ENCODE measurements at regions not wholly inside any gene's neighbourhood (a gene's known extent, or its start where the extent isn't known, plus 50 kb on each side); places are given as distances from the start of the nearest gene placed in this dataset.

GRCh38 chr3:194928831-194929577 is 243.3 kb downstream of the FAM43A start:
- DNase-seq (ENCODE audit: low spot score) = no peak

- no peak for DNase-seq (ENCODE audit: low spot score)
These were observed 243.9 kb downstream of the FAM43A start for GRCh38 chr3:194929578-194929960.

GRCh38 chr3:194930377-194931204 is 244.9 kb downstream of the FAM43A start:
- no peak for DNase-seq (ENCODE audit: low spot score)

- no peak for DNase-seq (ENCODE audit: low spot score)
These were observed 245.7 kb downstream of the FAM43A start for GRCh38 chr3:194931347-194931746.

- no peak for DNase-seq (ENCODE audit: low spot score)
These were observed 246.2 kb downstream of the FAM43A start for GRCh38 chr3:194931865-194932264.

- no peak for DNase-seq (ENCODE audit: low spot score)
These were observed 247.8 kb downstream of the FAM43A start for GRCh38 chr3:194933465-194933864.

- no peak for DNase-seq (ENCODE audit: low spot score)
These were observed 249.4 kb downstream of the FAM43A start for GRCh38 chr3:194935061-194935460.

- DNase-seq (ENCODE audit: low spot score) = no peak
These were observed 250.2 kb downstream of the FAM43A start for GRCh38 chr3:194935632-194936470.

GRCh38 chr3:194936659-194937058 is 251.0 kb downstream of the FAM43A start:
- no peak for DNase-seq (ENCODE audit: low spot score)

GRCh38 chr3:194937144-194937543 is 251.5 kb downstream of the FAM43A start:
- DNase-seq (ENCODE audit: low spot score) = no peak

GRCh38 chr3:194937882-194938321 is 252.2 kb downstream of the FAM43A start:
- no peak for DNase-seq (ENCODE audit: low spot score)

- no peak for DNase-seq (ENCODE audit: low spot score)
These were observed 253.3 kb downstream of the FAM43A start for GRCh38 chr3:194938845-194939531.

GRCh38 chr3:194939532-194939909 is 253.8 kb downstream of the FAM43A start:
- DNase-seq (ENCODE audit: low spot score) = no peak

GRCh38 chr3:194939949-194940770 is 254.5 kb downstream of the FAM43A start:
- DNase-seq (ENCODE audit: low spot score) = no peak

- DNase-seq (ENCODE audit: low spot score) = no peak
These were observed 255.8 kb downstream of the FAM43A start for GRCh38 chr3:194941360-194941955.

- no peak for DNase-seq (ENCODE audit: low spot score)
These were observed 256.4 kb downstream of the FAM43A start for GRCh38 chr3:194941956-194942511.

- no peak for DNase-seq (ENCODE audit: low spot score)
These were observed 258.8 kb downstream of the FAM43A start for GRCh38 chr3:194944526-194944925.

- no peak for DNase-seq (ENCODE audit: low spot score)
These were observed 259.8 kb downstream of the FAM43A start for GRCh38 chr3:194945508-194945907.

GRCh38 chr3:194946091-194946490 is 260.4 kb downstream of the FAM43A start:
- DNase-seq (ENCODE audit: low spot score) = no peak

- no peak for DNase-seq (ENCODE audit: low spot score)
These were observed 263.9 kb downstream of the FAM43A start for GRCh38 chr3:194949592-194949991.

Data from D341Med (cell line).